NOMO-1 treated with DMSO at 0.1 percent for 48 hours (cell line): ENCODE measurements at regions not wholly inside any gene's neighbourhood (a gene's known extent, or its start where the extent isn't known, plus 50 kb on each side); places are given as distances from the start of the nearest gene placed in this dataset.
"Not testable (repeated sequence)": the region's sequence is repeated elsewhere in the genome, so short reads cannot be mapped to it uniquely, and the experiment has no call there.

Experiments
- DNase-seq: peaks from one replicate; lab custom pipeline; 2025; ENCODE audit not compliant: unreplicated experiment; lab: John Stamatoyannopoulos, UW

DNA sequence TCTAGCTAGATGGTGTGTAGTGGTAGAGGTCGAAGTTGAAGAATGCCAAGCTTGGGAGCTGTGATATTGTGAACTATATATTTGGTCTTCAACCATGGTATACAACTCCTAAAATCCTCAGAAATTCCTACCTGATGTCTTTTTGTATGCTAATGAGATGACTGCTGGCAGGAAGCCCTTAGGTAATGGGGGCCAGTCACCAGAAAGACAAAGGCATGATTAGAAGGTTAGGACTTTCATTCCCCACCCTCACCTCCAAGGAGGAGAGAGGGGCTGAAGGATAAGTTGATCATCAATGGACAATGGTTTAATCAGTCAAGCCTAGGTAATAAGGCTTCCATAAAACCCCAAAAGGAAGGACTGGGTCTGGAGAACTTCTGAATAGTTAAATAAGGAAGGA, 285.7 kb upstream of the POU5F2 start:
- DNase-seq: no peak

DNA sequence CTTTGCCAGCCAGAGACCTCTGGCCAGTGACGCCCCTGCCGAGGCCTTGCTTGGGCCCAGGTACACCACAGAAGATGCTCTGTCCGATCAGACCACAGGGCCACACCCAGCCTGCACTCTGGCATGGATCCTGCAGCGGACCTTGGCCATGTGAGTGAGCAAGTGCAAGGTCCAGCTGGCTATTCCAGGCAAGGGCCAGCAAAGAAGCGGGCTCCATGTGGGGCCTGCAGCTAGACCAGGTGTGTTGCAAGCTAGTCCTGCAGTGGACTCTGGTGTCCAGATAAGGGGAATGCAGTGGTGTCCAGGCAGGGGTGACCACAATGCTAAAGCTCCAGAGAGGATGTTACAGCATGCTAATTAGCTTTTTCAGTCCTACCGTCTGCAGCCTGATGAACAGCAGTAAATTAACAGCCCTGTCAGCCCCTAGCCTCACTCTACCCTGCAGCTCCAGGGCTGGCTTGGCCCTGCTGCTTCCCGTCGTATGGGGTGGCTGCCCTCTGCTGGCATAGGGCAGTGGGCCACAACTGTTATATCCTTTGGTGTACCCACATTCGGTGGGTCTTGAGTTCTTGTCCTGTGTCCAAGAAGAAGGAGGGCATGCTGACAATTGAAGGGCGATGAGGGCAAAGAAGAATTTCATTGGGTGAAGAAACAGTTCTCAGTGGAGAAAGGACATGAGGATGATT, 284.5 kb upstream of the POU5F2 start:
- no peak for DNase-seq

DNA sequence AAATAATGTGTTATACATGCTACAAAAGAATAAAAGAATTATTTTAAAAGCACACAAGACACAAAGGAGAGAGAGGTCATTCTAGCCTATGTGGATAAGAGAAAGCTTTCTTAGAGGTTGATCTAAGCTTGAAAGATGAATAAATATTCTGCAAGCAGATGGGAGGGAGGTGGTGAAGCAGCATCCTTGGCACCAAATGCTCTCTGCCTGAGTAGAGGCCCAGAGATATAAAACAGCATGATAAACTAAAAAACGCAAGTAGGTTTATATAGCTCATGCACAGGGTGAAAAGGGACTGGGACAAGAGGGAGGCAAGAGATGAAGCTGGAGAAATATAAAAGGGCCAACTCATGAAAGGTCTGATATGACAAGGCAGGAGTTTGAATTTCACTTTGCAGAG, 283.2 kb upstream of the POU5F2 start:
- DNase-seq: no peak

DNA sequence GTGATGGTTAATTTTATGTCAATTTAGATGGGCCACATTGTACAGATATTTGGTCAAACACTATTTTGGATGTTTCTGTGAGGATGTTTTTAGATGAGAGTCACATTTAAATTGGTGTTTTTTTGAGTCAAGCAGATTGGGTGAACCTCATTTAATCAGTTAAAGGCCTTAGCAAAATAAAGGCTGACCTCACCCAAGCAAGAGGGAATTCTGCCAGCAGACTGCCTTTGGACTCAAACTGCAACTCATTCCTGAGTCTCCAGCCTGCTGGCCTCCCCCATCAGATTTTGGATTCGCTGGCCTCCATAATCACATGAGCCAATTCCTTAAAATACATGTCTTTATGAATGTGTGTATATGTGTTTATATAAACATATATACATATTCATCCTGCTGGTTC, 282.7 kb upstream of the POU5F2 start:
- no peak for DNase-seq

DNA sequence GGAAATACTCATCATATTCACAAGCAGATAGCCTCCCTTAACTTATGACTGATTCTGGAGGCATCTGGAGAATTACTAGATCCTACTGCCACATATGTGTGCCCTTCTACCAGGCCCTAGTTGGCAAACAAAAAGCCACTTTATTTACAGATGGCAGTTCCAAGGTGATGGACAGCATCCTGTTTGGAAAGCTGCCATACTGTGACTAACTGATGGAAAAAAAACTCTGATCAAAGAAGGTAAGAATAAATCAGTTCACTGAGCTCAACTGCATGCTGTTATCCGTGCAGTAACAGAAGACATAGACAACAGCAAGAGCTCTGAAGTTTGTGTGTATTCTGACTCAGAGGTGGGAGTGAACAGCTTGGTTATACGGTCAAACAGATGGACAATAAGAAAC, 279.8 kb upstream of the POU5F2 start:
- no peak for DNase-seq

DNA sequence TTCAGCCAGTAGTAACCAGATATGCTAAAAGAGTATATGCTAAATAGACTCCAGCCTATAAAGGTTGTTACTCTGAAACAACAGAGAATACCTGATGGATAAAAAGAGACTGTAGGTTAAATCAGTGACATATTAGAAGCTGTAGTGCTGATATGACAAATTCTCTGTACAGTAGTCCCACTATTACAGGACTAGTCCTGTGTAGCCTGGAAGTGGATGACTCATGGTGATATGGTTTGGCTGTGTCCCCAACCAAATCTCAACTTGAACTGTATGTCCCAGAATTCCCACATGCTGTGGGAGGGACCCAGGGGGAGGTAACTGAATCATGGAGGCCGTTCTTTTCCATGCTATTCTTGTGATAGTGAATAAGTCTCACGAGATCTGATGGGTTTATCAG, 276.2 kb upstream of the POU5F2 start:
- DNase-seq: no peak

DNA sequence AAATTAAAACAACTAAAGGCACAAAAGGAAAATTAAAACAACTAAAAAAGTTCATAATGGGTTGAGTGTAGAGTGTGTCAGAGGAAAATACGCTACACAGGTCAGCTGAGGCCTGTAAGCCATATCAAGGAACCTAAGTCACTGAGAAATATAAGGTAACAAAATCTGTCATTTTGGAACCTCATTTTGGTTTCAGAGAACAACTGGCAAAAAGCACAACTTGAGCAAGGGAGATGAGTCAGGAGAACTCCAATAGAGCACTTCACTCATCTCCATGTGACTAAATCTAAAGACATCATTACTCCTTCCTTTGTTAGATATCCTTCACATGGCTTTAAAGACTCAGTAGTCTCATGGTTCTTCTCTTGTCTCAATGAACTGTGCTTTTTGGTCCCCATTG, 269.4 kb upstream of the POU5F2 start:
- DNase-seq: no peak

DNA sequence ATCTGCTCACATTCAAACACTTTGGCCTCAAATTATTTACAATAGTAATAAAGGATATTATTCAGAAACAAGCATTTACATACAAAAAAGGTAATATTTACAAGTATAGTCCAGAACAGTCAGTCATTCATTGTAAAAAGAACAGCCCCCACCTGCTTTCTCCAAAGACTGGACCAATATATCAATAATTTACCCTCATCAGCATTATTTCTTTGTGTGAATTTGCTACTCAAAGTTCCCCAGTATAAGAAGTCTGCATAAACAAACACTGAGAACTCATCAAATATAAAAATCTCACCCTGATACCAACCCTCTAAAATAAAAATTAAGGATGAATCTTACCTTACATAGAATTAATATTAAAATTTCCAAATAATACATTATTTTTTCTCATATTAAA, 267.8 kb upstream of the POU5F2 start:
- no peak for DNase-seq

DNA sequence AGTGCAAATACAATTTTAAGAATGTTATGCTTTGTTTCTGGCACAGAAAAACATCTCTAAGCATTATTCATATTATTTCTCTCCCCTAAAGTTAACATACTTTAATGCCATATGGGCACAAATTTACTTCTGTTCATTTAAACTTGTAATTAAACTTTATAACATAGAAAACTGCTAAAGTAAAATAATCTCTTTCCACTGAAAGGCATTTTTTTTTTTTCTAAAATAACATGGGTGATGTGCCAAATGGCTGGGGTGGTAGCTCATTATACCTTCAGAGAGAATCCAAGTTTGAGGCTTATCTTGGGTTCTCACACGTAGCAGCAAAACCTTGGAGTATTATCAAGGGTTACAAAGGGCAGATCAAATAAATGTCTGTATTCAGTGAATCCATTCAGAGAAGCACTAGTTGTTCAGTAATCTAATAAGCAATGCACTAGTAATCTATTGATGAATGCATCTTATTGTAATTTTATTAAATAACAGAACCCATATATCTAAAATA, 257.6 kb upstream of the POU5F2 start:
- no peak for DNase-seq

DNA sequence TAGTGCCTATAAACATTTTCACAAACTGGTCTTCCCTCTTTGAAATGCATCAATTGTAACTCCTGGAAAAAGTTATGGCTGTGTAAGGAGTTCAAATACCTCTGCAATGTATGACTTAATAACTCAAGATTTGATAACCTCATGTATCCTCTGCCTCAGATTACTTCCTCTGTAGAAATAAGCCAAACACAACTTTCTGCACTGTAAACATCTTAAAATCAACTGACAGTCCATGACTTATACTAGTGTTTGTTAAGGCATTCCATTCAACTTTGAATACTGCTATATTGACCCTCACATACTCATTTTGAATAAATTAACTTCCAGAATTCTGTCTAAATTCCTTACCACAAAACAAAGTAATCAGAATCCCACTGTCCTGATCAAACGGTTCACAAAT, 256.2 kb upstream of the POU5F2 start:
- no peak for DNase-seq

DNA sequence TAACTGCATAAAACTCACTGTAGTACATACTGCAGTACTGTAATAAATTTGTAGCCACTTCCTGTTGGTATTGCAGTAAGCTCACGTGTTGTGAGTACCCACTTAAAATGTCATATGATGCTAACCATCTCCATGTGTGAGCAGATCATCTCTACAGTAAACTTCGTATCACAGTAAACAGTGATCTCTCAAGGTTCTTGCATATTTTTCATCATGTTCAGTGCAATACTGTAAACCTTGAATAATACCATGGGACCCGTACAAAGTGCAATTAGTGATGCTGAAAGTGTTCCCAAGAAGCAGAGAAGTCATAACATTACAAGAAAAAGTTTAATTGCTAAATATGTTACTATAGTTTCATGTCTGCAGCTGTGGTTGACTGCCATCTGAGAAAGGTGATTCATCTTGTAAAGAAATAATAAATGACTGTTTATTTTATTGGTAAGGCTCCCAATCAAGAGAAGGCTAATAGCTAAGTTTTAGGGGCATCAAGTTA, 253.8 kb upstream of the POU5F2 start:
- DNase-seq: no peak

DNA sequence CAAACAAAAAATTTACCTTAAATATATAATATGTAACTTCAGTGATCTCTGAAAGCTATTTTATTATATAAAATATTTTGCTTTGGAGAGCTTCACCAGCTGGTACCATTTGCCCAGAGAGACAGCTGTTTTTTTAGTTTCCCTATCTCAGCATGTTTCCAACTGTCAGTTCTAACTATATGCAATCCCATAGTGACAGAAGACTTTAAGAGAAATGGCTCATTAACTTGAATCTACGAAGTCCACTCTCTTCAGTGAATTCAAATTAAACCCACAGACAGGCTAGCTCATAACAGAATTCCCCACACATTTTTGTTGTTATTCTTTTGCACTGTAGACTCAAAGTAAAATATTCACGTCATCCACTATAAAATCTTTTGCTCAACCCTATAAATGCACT, 251.8 kb upstream of the POU5F2 start:
- no peak for DNase-seq

DNA sequence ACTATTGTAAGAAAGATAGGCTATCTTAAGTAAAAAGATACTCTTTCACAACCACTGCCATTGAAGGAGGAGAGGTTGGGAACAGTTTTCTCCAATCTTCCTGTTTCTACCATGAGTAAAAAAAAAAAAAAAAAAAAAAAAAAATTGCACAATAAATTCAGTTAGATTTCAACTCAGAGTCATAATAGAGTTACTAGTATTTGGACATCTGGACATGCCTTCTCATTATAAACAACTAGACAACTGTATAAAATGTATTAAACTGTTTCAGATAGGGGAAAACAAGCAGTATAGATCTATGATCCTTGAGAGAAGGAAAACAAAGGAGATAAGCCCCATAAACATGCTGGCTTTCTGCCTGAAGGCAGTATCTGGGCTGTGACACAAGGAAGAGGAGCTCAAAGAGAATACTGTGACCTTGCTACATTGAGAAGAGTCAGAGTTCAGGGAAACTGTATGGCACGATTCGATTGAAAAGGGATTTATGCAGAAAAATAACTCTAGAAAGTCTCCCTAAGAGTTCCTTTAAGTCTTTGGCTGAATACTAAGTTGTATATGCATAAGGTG, 249.2 kb upstream of the POU5F2 start:
- DNase-seq: no peak

DNA sequence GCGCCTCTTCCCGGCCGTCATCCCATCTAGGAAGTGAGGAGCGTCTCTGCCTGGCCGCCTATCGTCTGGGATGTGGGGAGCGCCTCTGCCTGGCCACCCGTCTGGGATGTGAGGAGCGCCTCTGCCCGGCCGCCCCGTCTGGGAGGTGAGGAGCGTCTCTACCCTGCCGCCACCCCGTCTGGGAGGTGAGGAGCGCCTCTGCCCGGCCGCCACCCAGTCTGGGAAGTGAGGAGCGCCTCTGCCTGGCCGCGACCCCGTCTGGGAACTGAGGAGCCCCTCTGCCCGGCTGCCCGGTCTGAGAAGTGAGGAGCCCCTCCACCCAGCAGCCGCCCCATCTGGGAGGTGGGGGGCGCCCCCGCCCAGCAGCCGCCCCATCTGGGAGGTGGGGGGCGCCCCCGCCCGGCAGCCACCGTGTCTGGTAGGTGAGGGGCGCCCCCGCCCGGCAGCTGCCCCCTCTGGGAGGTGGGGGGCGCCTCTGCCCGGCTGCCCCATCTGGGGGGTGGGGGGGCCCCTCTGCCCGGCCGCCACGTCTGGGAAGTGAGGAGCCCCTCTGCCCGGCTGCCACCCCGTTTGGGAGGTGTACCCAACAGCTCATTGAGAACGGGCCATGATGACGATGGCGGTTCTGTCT, 244.7 kb upstream of the POU5F2 start:
- DNase-seq: not testable (repeated sequence)

DNA sequence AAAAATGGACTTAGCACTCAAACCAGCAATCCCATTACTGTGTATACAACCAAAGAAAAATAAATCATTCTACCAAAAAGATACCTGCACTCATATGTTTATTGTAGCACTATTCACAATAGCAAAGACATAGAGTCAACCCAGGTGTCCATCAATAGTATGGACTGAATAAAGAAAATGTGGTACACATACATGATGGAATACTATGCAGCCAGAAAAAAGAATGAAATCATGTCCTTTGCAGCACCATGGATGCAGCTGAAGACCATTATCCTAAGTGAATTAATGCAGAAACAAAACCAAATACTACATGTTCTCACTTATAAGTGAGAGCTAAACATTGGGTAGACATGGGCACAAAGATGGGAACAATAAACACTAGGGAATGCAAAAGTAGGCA, 236.8 kb upstream of the POU5F2 start:
- no peak for DNase-seq

DNA sequence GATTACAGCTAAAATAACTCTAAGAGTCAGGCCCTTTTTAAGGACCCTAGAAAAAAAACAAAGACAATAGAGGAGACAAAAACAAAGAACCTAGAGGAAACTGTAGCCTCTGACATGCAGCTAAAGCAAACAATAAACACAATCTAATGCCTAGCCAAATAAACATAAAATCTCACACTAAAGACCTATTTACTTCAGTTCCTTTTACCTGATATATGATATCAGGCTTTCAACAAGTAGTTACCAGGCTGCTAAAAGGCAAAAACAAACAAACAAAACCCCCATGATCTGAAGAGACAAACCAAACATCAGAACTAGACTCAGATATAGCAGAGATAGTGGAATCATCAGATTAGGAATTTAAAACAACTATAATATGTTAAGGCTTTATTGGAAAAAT, 226.5 kb upstream of the POU5F2 start:
- no peak for DNase-seq

DNA sequence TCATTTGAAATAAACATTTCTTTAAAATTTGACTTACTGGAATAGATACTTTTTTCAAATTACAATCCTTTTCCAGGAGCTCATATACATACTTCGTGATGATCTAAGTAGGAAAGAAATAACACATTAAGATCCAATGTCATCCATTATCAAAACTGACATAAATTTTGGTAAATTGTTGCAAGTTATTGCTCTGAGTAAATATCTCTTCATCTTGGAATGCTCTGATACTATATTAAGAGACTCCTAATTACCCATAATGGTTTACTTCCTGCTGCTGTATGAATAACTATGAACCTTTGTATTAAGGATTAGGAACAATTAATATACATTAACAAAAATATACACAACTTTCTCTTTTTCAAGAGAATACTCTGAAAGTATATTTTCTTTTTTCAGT, 223.0 kb upstream of the POU5F2 start:
- DNase-seq: no peak

DNA sequence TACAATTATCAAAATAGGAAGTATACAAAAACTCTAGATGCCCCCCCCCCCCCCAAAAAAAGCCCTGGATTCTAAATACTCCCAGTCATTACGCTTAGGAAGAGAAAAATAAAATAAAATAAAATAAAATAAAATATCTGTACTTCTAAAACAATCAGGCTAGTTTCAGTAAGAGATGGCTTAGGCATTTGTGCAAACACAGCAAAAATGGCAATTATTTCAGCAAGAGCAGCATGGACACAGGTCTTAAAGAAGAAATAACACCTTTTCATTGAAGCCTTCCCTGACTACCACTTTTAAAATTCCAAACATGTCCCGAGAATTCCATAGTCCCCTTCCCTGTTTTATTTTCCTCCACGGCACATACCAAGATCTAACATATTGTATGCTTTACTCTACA, 218.6 kb upstream of the POU5F2 start:
- no peak for DNase-seq

DNA sequence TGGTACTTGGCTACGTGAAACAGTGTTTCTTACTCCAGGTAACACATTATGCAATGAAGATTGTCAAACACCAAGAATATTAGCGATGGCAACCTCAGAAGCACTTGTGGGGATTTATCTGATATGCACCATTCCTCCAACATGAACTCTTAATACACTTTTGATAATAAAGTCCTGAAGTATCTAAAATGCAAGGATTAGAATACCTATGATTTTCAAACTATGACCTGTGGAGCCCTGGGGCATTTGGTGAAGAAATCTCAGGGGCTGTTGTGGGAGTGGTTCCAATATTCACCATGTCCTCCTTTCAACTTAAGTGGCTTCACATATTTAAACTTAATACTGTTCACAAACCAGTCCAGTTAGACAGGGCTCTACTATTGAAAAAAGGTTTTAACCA, 214.6 kb upstream of the POU5F2 start:
- DNase-seq: no peak

DNA sequence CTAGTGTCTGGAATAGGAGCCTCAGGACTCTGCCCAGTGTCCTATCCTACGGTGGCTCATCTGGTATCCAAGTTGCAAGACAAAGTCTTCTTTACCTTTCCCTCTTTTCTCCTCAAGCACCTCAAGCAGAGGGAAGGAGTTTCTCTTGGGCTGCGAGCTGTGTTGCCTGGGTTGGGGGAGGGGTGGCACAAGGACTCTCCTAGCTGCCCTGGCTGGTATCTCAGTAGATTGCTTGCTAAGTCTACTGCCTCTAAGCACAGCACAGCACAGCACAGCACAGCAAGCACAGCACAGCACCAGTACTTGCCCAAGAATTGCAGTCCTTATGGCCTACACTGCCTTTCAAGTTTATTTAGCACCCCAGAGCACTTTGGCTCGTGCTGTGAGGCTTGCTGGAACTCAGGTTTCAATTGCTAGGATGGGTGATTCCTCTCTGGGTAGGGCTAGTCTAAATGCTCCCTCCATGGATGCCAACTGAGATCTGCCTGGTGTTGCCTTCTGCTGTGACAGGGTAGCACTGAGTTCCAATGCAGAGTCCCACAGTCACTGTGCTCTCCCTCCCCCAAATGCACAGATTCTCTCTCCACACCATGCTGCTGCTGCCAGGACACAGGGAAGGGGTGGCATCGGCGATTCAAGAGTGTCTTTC, 213.1 kb upstream of the POU5F2 start:
- DNase-seq: no peak

DNA sequence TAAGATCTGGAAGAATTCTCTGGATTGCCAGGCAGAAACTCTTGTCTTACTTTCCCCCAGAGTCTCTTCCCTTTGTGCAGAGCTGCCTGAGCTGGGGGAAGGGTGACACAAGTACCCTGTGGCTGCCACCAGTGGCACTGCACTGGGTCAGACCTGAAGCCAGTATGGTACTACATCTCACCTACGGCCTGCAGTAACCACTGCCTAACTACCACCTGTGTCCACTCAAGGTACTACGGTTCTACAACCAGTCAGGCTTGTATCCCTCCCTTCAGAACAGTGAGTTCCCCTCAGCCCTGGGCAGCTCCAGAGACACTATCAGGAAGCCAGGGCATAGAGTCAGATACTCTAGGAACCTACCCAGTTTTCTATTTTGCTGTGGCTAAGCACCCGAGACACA, 212.0 kb upstream of the POU5F2 start:
- no peak for DNase-seq

DNA sequence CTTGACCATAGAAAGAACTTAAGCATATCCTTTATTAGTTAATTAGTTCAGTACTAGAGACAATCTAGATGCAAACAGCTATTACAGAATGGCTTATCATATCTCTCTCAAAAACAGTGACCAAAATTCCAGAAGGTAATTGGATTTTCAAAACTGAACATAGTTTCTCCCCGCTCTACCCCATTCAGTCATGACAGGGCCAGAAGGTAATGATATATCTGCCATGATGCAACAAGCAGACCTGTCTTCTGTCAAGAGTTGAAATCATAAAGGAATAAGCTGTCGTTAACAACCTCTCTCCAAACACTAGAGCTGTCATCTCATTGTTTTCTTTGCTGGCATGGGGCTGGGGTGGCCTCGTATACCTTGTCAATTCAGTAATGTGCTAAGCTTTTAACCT, 200.5 kb upstream of the POU5F2 start:
- DNase-seq: no peak
